ENCODE measurements at regions not wholly inside any gene's neighbourhood (a gene's known extent, or its start where the extent isn't known, plus 50 kb on each side); places are given as distances from the start of the nearest gene placed in this dataset.
"Not testable (repeated sequence)": the region's sequence is repeated elsewhere in the genome, so short reads cannot be mapped to it uniquely, and the experiment has no call there.

DNA sequence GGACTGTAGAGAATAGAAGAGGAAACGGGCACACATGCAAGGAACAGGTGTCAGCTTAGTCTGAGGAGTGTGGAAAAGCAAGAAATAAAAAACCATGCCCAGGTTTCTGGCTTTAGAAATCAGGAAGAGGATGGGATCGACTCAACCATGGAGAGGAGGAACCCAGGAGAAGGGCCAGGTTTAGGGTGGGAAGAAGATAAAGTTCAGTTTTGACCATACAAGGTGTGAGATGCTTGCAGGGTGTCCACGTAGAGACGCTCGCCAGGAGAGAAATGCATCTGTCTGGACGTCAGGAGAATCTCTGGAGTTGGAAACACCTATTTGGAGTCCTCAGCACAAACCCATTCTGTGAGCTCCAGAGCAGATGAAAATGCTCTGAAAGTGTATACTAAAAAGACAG, 275.1 kb downstream of the CYRIA start:
- no peak for DNase-seq

DNA sequence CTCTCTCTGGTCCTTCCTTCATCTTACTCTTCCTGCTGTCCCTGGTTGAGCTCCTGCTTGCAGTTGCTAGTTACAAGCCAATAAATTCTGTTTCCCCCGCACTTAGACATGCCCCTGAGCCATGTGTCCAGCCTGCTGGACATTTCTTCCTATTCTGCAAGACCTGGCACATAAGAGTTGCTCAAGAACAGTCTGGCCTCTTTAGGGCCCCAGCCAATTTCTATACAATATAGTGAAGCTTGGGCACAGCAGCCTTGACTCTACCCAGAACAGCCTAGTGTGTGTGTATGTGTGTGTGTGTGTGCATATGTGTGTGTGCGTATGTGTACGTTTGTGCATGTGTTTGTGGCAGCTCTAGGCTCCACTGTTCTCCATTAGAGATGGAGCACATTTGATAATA, 276.0 kb downstream of the CYRIA start:
- no peak for DNase-seq

DNA sequence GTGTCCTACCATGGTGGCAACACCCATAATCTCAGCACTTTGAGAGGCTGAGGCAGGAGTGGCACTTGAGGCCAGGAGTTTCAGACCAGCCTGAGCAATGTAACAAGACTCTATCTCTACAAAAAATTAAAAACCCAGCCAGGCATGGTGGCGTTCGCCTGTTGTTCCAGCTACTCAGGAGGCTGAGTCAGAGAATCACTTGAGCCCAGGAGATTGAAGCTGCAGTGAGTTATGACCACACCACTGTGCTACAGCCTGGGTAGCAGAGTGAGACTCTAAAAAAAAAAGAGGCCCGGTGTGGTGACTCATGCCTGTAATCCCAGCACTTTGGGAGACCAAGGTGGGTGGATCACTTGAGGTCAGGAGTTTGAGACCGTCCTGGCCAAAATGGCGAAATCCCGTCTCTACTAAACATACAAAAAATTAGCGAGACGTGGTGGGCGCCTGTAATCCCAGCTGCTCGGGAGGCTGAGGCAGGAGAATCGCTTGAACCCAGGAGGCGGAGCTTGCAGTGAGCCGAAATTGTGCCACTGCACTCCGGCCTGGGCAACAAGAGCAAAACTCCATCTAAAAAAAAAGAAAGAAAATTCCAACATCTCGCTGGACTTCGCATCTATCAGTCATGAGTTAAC, 277.3 kb downstream of the CYRIA start:
- not testable (repeated sequence) for DNase-seq

DNA sequence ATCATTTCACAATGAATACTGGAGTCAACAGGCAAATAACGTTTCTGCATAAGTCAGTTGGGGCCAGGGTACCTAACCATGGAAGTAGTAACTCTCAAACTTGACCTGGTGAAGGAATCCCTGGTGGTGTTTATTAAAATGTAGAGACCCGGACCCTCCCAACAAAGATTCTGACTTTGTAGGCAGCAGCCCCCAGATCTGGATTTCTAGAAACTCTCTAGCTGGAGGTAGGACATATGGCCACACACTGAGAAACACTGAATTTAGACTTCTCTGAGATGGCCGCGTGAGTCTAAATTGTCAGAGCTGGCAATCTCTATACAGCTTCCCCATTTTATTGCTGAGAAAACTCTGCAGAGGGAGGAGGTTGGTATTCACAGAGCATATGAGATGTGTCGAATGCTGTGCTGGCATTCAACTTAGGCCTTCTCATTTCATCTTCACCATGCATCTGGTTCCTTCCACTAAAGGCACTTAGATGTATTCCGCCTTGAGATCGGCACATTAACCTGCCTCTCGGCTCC, 278.1 kb downstream of the CYRIA start:
- DNase-seq: no peak

DNA sequence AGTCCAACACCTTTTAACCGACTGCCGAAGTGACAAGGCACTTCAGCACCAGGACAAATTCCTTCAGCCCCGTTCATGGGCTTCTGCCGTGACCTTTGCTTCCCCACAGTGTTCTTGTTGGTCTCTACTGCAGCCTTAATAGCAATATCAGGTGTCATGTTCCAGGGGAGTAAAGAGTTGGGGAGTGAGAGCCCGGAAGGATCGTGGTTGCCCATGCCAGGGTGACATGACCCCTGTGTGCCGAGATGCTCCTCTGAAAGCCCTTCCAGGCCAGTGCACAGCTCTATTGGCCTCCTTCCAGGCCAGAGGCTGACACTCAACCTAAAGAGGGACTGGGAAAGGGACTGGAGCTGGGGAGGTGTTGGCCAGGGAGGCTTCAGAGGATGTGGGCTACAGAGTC, 279.2 kb downstream of the CYRIA start:
- no peak for DNase-seq

DNA sequence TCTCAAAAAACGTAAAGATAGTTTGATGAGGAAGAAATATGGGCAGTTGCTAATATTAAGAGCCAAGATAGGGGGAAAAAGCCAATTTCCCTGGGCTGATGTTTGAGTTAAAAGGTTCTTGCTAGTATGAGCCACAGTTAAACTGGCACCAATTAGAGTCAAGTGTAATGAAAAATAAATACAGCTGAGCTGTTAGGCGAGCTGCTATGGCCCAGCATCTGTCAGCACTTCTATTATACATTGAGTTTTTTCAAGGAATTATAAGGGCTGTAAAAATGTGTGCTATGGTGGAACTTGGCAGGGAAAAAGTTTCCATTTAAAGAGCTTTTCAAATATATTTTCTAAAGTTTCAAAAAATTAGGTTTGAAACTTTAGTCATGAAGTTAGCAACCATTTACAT, 279.6 kb downstream of the CYRIA start:
- no peak for DNase-seq

DNA sequence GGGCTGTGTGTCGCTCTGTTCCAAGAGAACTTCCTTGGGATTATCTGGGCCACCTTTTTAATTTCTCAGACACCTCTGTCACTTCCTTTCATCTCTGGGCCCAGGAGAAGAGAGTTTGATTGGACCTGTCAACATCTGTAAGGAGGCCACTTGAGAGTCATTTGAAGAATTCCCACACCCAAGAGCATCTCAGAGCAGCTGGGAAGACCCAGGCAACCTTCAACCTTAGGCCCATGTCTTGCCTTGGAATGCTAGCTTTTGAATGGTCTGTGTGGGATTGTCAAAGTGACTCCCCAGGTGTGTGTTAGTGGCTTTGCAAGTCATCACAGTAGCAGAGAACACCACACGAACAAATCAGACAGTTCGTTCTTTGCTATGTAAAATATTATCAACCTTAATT, 280.3 kb downstream of the CYRIA start:
- no peak for DNase-seq

DNA sequence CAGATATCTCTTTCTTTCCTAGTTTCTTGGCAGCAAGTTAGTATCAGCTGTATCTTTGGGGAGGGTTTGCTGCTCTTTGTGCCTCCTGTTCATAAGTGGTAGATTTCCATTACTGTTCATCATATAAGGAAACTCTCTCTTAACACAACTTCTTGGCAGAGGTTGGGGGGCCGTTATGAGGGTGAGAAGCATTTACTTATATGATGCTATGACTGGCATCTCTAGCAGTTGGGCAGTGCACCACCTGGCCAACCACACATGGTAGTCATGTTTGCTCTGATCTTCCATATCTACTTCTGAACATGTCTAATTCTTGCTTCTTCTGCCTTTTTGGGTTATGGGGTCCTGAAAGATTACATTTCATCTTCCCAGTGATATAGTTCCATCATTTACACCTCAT, 282.2 kb downstream of the CYRIA start:
- DNase-seq: no peak

DNA sequence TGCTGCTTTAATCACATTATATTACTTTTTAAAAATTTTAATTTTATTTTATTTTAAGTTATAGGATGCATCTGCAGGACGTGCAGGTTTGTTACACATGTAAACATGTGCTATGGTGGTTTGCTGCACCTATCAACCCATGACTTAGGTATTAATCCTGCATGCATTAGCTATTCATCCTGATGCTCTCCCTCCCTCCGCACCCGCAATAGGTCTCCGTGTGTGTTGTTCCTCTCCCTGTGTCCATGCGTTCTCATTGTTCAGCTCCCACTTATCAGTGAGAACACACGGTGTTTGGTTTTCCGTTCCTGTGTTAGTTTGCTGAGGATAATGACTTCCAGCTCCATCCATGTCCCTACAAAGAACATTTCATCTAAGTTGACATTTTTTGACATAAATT, 283.2 kb downstream of the CYRIA start:
- DNase-seq: no peak

DNA sequence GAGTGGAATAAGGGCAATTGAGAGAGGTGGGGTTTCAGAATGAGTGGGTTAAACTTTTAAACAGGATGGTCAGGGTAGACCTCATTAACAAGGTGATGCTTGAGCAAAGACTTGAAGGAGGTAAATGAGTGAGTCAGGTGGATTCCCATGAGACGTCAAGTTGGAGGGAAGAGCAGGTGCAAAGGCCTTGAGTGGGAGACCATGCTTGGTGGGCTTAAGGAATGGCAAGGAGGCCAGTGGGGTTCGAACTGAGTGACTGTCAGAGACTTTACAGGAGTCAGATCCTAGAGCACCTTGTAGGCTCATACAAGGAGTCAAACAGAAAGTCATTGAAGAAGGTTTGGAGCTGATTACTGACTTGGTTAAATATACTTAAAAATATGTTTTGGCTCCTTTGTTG, 284.1 kb downstream of the CYRIA start:
- DNase-seq: no peak

DNA sequence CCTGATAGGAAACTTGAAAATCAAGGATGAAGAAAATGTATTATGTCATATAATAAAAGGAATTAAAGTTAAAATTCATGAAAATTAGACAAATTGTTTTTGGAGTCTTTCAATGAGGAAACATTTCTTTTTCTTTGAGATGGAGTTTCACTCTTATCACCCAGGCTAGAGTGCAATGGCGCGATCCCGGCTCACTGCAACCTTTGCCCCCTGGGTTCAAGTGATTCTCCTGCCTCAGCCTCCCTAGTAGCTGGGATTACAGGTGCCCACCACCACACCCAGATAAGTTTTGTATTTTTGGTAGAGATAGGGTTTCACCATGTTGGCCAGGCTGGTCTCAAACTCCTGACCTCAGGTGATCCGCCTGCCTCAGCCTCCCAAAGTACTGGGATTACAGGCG, 285.7 kb downstream of the CYRIA start:
- DNase-seq: not testable (repeated sequence)

DNA sequence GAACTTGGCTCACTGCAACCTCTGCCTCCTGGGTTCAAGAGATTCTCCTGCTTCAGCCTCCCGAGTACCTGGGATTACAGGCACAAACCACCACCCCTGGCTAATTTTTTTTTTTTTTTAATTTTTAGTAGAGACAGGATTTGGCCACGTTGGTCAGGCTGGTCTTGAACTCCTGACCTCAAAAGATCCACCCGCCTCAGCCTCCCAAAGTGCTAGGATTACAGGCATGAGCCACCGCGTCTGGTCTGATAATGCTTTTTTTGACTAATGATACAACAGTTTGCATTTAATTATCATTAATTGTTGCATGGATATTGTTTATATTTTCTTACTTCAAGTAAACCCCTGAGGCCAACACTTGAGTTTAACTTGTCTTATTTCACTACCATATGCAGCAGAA, 286.6 kb downstream of the CYRIA start:
- not testable (repeated sequence) for DNase-seq

DNA sequence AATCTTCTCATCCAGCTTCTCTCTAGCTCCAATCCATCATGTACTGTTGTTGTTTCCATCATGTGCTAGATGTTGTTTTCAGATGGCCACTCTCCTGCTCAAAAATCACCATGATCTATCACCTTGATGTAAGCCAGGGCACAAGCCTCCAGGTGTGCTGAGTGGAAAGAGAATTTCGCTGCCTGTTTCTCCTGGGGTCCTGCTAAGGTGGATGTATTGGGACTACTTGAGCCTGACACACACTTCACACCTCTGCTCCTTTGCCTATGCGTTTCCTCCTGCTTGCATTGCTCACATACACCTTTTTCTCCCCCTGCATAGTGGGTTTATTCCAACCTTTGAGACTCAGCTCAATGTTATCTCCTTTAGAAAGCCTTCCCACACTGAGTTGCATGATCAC, 287.6 kb downstream of the CYRIA start:
- DNase-seq: no peak

DNA sequence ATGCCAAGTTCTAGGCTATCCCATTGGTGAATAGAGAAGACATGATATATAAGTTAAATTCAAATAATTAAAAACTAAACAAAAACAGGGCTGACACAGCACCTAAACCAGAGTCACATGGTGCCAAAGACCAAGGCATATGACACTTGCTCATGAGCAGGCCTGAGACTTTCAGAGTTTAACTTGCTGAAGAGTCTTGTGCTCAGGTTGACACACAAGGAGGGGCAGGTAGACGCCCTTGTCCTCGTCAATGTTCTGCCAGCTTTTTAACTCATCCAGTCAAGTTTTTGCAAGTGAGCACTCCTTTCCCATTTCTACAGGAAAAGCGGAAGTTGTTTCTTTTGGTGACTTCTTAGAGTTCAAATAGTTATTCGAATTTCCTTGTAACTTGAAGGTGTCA, 289.7 kb downstream of the CYRIA start:
- DNase-seq: no peak

DNA sequence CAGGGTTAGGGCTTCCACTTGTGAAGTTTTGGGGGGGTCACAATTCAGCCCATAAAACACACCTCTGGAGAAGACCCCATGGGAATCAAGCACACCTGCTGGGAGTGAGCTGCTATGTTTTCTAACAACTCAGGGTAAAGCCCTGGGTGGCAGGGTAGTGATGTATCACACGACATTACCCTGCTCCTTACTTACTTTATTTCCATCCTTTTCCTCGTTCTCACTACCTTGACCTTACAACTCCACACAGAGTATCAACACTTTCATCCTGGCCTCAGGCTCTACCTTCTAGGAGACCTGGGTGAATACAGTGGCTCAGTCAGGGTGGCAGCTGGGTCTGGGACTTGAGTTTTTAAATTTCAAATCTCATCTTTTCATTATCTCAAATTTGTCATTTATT, 290.3 kb downstream of the CYRIA start:
- no peak for DNase-seq

DNA sequence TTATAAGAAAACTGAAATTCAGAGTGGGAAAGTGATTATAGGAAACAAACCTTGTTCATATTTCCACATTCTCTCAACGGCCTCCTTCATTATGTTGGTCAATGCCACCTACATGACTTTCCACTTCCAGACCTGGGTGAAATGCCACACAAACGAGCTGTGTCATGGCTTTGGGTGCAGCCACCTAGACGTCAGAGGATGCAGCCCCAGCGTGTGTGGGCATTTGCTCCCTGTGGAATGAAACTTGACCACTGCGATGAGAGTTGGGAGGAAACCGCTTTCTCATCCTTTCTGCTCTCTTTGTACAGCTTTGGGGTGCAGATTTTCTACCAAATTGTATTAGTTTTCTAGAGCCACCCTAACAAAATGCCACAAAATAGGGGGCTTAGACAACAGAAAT, 291.0 kb downstream of the CYRIA start:
- no peak for DNase-seq

DNA sequence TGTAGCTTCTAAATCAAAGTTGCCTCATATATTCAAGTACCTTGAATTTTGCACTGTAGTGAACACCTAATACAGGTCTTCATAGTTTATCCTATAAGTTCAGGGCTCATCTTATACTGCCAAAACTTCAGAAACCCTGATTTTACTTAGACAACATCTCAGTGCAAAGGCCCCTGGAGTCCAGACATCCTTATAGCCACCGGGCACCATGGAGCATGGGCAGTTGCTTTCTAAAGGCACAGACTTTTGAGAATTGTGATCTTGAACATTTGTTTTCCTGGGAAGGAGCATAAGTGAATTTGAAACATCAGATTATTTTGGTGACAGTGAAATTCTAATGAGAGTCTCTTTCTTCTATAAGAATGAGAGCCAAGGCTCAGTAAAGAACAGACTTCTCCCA, 292.3 kb downstream of the CYRIA start:
- no peak for DNase-seq

DNA sequence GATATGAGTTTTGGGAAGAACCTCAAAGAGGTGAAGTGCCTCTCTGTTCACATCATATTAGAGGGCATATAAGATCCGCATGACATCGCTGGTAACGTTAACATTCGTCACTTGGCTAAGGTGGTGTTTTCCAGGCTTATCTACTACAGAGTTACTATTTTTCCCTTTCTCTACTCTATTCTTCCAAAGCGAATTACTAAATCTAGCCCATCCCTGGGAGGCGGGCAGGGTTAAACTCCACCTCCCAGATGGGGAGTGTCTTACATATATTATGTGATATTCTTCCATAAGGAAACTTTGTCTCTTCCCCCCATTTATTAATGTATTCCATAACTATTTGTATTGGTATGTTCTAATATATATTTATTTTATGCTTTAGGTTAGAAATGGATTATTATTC, 293.9 kb downstream of the CYRIA start:
- DNase-seq: no peak

DNA sequence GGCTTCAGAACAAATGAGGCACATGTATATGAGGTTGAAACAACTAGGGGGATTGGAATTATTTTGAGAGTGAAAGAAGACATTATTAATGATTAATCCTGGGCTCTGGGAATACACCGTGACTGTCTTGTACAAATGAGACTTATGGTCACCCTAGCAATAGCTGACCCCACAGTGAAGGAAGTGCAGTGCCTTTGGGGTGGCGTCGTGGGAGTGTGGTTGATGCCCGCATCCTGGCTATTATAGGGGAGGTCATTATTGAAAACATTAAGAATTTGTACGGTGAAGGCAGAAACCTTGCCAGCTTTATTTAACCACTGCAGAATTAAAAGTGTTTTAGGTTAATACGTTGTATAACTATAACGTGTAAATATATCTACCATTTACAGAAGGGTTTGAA, 296.7 kb downstream of the CYRIA start:
- DNase-seq: no peak

DNA sequence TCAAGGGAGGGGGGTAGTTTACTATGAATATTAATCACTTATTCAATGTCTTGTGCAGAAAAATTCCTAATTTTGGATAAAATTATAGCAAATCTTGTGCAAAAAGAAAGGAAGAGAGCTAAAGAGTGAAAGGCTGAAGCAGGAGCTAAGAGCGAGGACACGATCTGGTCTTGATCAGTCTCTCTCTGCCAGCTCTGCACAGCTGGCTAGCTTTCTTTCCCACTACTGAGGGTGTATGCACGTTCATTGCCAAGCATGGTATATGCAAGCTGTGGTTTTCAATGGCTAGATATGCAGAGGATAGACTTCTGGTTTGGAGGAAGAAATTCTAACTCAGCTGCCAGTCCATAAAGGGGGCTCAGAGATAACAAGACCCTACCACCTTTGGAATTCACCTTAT, 297.3 kb downstream of the CYRIA start:
- DNase-seq: no peak

DNA sequence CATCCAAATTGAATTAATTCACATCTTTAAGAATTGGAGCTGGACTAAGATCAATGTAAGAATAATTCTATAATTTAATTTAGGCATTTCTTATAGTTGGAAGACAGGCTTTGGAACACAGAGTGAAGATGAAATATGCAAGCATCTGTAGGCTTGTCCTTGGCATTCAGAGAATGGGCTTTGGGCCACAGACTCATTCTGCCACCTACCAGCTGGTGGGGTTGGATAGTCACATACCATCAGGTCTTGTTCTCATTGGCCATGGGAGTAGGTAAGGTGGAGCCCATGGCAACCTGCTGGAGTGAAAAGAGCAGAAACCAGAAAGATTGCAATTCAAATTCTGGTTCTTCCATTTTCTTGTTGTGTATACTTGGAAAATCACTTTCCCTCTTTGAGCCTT, 300.3 kb downstream of the CYRIA start:
- DNase-seq: no peak

DNA sequence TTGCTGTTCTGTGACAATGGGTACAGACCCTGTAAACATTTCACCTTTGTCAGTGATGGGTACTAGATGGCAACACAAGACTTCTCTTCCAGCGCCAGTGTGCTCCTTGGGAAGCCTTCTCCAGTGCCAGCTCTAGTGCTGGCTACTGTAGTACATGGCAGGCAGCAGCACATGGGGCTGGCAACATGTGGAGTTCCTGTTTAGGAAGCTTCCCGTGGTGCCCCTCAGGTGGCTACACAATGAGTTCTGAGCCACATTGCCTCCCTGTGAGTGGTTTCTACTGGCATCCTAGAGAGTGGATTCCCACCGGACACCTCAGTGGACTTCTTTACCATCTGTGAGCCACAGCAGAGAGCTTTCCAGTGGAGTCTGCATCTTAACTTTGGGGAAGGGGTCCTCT, 302.1 kb downstream of the CYRIA start:
- no peak for DNase-seq

DNA sequence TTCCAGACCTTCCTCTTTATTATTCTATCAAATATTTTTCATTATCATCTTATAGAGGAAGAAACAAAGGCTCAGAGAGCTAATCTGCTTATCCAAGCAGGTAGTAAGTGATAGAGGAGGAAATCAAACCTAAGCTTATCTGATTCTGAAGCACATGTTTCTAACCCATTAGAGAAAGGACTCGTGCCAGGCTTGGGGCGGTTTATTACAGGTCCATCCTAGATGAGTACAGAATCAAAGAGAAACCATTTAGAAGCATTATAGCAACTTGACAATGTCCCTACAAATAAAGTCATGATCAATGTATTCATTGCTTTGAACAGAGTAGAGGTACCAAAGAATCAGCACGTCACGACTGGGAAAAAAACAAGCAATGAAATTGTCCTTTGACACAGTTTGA, 303.0 kb downstream of the CYRIA start:
- no peak for DNase-seq

DNA sequence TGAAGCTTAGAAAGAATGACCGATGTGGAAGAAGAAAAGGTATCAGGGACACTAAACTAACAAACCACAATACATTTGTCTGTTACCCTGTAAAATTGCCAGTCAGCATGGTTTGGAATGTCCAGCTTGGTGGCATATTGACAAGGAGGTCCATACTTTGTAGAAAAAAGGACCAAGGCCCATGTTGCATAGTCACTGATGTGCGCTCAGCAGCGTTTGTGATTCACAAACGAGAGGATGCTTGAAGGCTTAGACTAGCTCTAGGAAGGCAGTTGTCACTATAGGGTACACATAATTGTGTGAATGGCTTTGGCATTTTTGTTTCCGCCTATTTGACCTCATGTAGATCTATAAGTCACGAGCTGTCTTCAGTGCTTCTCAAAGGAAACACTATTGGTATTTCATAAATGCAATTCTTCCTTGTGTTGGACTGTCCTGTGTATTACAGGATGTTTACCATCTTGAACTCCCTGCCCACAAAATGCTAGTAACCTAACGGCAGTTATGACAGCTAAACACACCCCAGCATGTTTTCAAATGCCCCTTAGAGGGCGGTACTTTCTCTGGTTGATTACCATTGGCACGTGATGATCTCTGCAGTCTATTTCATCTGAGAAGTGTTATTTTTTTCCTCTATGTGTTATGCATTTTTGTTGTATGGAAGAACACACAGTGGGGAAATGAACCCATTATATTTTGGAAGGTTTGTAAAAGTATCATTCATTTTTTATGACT, 304.2 kb downstream of the CYRIA start:
- no peak for DNase-seq

DNA sequence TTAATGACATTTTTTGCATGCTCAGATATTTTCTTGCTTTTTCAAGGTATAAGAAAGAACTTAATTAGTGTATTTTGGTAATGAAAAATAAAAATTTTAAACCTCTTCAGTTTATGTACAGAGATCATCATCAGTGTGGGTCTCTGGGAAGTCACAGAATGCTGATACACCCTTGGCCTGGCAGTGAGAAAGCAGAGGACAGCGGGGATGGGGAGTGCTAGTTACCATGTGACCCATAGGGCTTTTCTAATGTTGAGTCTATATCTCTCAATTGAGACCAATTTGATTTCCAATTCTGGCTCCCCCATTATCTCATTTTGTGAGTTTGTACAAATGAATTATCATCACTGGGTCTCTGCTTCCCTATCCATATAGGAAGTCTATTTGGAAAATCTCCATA, 305.7 kb downstream of the CYRIA start:
- DNase-seq: no peak

Data from GOT3 (cell line).